ENCODE measurements at regions not wholly inside any gene's neighbourhood (a gene's known extent, or its start where the extent isn't known, plus 50 kb on each side); places are given as distances from the start of the nearest gene placed in this dataset.

GRCh38 chr1:238345837-238346236 lies 455.1 kb upstream of the ZP4 start:
- TF ChIP-seq POLR2A (IDR thresholded peaks at IDR 0.05; ENCODE audit: low read depth, low read length) = no peak
- TF ChIP-seq CTCF (IDR thresholded peaks at IDR 0.05; ENCODE audit: extremely low read depth in 1 of 2, insufficient read depth in 1 of 2, low read depth in 1 of 2, low read length in 2 of 2) = no peak
- TF ChIP-seq FOS (IDR thresholded peaks at IDR 0.05; ENCODE audit: borderline replicate concordance, insufficient read depth, low read length) = no peak
- no peak for TF ChIP-seq MAX (IDR thresholded peaks at IDR 0.05; ENCODE audit: insufficient read depth, insufficient read length)
- TF ChIP-seq MYC (IDR thresholded peaks at IDR 0.05; ENCODE audit: low read depth, low read length) = no peak
- no peak for TF ChIP-seq POLR2AphosphoS5 (IDR thresholded peaks at IDR 0.05; ENCODE audit: insufficient read depth, low read depth, low read length)
- no peak for TF ChIP-seq EZH2 (IDR thresholded peaks at IDR 0.05; ENCODE audit: borderline replicate concordance, low read depth, low read length, severe bottlenecking)
- TF ChIP-seq JUN (IDR thresholded peaks at IDR 0.05; ENCODE audit: borderline replicate concordance, insufficient read depth, insufficient read length, low read depth) = no peak
- TF ChIP-seq GATA2 (IDR thresholded peaks at IDR 0.05; ENCODE audit: insufficient read depth, insufficient read length, low read depth, low read length) = no peak

Data from endothelial cell of umbilical vein (primary cell).